ENCODE measurements at regions not wholly inside any gene's neighbourhood (a gene's known extent, or its start where the extent isn't known, plus 50 kb on each side); places are given as distances from the start of the nearest gene placed in this dataset.

GRCh38 chr12:24089510-24089890 lies 140.0 kb upstream of the SOX5 start:
- POLR2A ChIA-PET, result no interaction called here
- H3K36me3 ChIP-seq (ENCODE audit: control insufficient read depth, insufficient read depth, low read length), result no peaks in the 10 kb centered on the region
- H3K4me3 ChIP-seq (ENCODE audit: low read depth, low read length), result no peak overlapping the region
- CTCF ChIA-PET, result no interaction called here
- no peak for TF ChIP-seq CTCF (IDR thresholded peaks at IDR 0.05; ENCODE audit: insufficient read depth, low read depth, low read length)
- no peak for DNase-seq (ENCODE audit: low read depth)
- H3K27me3 ChIP-seq (ENCODE audit: control insufficient read depth, insufficient read depth, low read length), result no peaks in the 10 kb centered on the region

GRCh38 chr12:24088751-24089509 lies 139.5 kb upstream of the SOX5 start:
- DNase-seq (ENCODE audit: low read depth), result no peak
- POLR2A ChIA-PET, result no interaction called here
- no peaks in the 10 kb centered on the region for H3K36me3 ChIP-seq (ENCODE audit: control insufficient read depth, insufficient read depth, low read length)
- no peak overlapping the region for H3K4me3 ChIP-seq (ENCODE audit: low read depth, low read length)
- no peak for TF ChIP-seq CTCF (IDR thresholded peaks at IDR 0.05; ENCODE audit: insufficient read depth, low read depth, low read length)
- CTCF ChIA-PET, result no interaction called here
- no peaks in the 10 kb centered on the region for H3K27me3 ChIP-seq (ENCODE audit: control insufficient read depth, insufficient read depth, low read length)

- CTCF ChIA-PET, result no interaction called here
- no peaks in the 10 kb centered on the region for H3K36me3 ChIP-seq (ENCODE audit: control insufficient read depth, insufficient read depth, low read length)
- no peak for TF ChIP-seq CTCF (IDR thresholded peaks at IDR 0.05; ENCODE audit: insufficient read depth, low read depth, low read length)
- POLR2A ChIA-PET, result no interaction called here
- H3K4me3 ChIP-seq (ENCODE audit: low read depth, low read length), result no peak overlapping the region
- H3K27me3 ChIP-seq (ENCODE audit: control insufficient read depth, insufficient read depth, low read length), result no peaks in the 10 kb centered on the region
- no peak for DNase-seq (ENCODE audit: low read depth)
These were observed 137.8 kb upstream of the SOX5 start for GRCh38 chr12:24087294-24087693.

- POLR2A ChIA-PET, result no interaction called here
- CTCF ChIA-PET, result no interaction called here
- TF ChIP-seq CTCF (IDR thresholded peaks at IDR 0.05; ENCODE audit: insufficient read depth, low read depth, low read length), result no peak
- no peaks in the 10 kb centered on the region for H3K27me3 ChIP-seq (ENCODE audit: control insufficient read depth, insufficient read depth, low read length)
- H3K4me3 ChIP-seq (ENCODE audit: low read depth, low read length), result no peak overlapping the region
- DNase-seq (ENCODE audit: low read depth), result no peak
- no peaks in the 10 kb centered on the region for H3K36me3 ChIP-seq (ENCODE audit: control insufficient read depth, insufficient read depth, low read length)
These were observed 135.3 kb upstream of the SOX5 start for GRCh38 chr12:24084800-24085199.

- ChIA-PET CTCF (no interaction called here), POLR2A (no interaction called here)
- no peaks in the 10 kb centered on the region for H3K36me3 ChIP-seq (ENCODE audit: control insufficient read depth, insufficient read depth, low read length)
These were observed 134.4 kb upstream of the SOX5 start for GRCh38 chr12:24083838-24084237.

More at GRCh38 chr12:24083838-24084237, 134.4 kb upstream of the SOX5 start:
- TF ChIP-seq CTCF (IDR thresholded peaks at IDR 0.05; ENCODE audit: insufficient read depth, low read depth, low read length), result no peak
- no peak for DNase-seq (ENCODE audit: low read depth)
- Histone ChIP-seq H3K27me3 (ENCODE audit: control insufficient read depth, insufficient read depth, low read length) (no peaks in the 10 kb centered on the region), H3K4me3 (ENCODE audit: low read depth, low read length) (no peak overlapping the region)
